ENCODE measurements at regions not wholly inside any gene's neighbourhood (a gene's known extent, or its start where the extent isn't known, plus 50 kb on each side); places are given as distances from the start of the nearest gene placed in this dataset.

- intact Hi-C loops (cut with micrococcal nuclease; ENCODE audit: unreplicated experiment): loop anchor here (1.0 kb wide), 1 partner anchor 206 kb away; no protein-coding TSS in a partner anchor
- no TSS peak for BruUV-seq (replicated peaks)
These were observed 145.1 kb upstream of the FKBP1C start for GRCh38 chr6:63066055-63066704.

GRCh38 chr6:63094947-63095346 lies 116.3 kb upstream of the FKBP1C start:
- Histone ChIP-seq H3K4me3 (ENCODE audit: low read depth, low read length) (no peak overlapping the region), H3K4me1 (no peaks in the 10 kb centered on the region), H3K9me3 (no peaks in the 10 kb centered on the region), H3K36me3 (ENCODE audit: control insufficient read depth, insufficient read depth, low read length) (no peaks in the 10 kb centered on the region), H3K27me3 (replicated peaks; ENCODE audit: control insufficient read depth, insufficient read depth, low read length) (no peaks in the 10 kb centered on the region)
- H3K36me3 Mint-ChIP-seq (ENCODE audit: insufficient read depth, unreplicated experiment): no peaks in the 10 kb centered on the region
- H3K4me3 Mint-ChIP-seq (ENCODE audit: unreplicated experiment): no peak overlapping the region
- intact Hi-C loops (cut with micrococcal nuclease; ENCODE audit: unreplicated experiment): no loop called here
- ChIA-PET CTCF (no interaction called here), POLR2A (no interaction called here)
- BruUV-seq (replicated peaks): no TSS peak
- H3K27ac Mint-ChIP-seq (ENCODE audit: unreplicated experiment): no peak overlapping the region
- no peak for DNase-seq
- no peaks in the 10 kb centered on the region for H3K9me3 Mint-ChIP-seq (ENCODE audit: unreplicated experiment)
- no peak for TF ChIP-seq CTCF (IDR thresholded peaks at IDR 0.05; ENCODE audit: insufficient read depth in 1 of 2, low read depth in 1 of 2, low read length in 1 of 2, severe bottlenecking in 1 of 2, unreplicated experiment in 1 of 2)
- peaks cover 8% of the 10 kb centered on the region for H3K27me3 Mint-ChIP-seq (ENCODE audit: insufficient read depth, unreplicated experiment)
- no peaks in the 10 kb centered on the region for H3K4me1 Mint-ChIP-seq (ENCODE audit: low read depth, unreplicated experiment)

More at GRCh38 chr6:63066055-63066704, 145.1 kb upstream of the FKBP1C start:
- no peak overlapping the region for H3K27ac Mint-ChIP-seq (ENCODE audit: unreplicated experiment)
- no peaks in the 10 kb centered on the region for H3K27me3 Mint-ChIP-seq (ENCODE audit: insufficient read depth, unreplicated experiment)
- Histone ChIP-seq H3K36me3 (ENCODE audit: control insufficient read depth, insufficient read depth, low read length) (no peaks in the 10 kb centered on the region), H3K4me1 (no peaks in the 10 kb centered on the region), H3K9me3 (no peaks in the 10 kb centered on the region), H3K4me3 (ENCODE audit: low read depth, low read length) (no peak overlapping the region), H3K27me3 (replicated peaks; ENCODE audit: control insufficient read depth, insufficient read depth, low read length) (no peaks in the 10 kb centered on the region)
- peak in 1 of 2 experiments; percentile 25 for DNase-seq
- CTCF ChIA-PET: interaction anchor here (1.8 kb wide), 1 partner anchor 206 kb away, joined by 5 read pairs; no protein-coding TSS in a partner anchor
- POLR2A ChIA-PET: no interaction called here
- H3K9me3 Mint-ChIP-seq (ENCODE audit: unreplicated experiment): no peaks in the 10 kb centered on the region
- H3K4me3 Mint-ChIP-seq (ENCODE audit: unreplicated experiment): no peak overlapping the region
- TF ChIP-seq CTCF (IDR thresholded peaks at IDR 0.05; ENCODE audit: insufficient read depth in 1 of 2, low read depth in 1 of 2, low read length in 1 of 2, severe bottlenecking in 1 of 2, unreplicated experiment in 1 of 2): peak in 1 of 2 experiments; percentile 36
- no peaks in the 10 kb centered on the region for H3K4me1 Mint-ChIP-seq (ENCODE audit: low read depth, unreplicated experiment)
- H3K36me3 Mint-ChIP-seq (ENCODE audit: insufficient read depth, unreplicated experiment): no peaks in the 10 kb centered on the region

GRCh38 chr6:63097222-63097621 lies 114.0 kb upstream of the FKBP1C start:
- intact Hi-C loops (cut with micrococcal nuclease; ENCODE audit: unreplicated experiment): no loop called here
- no TSS peak for BruUV-seq (replicated peaks)
- Mint-ChIP-seq H3K36me3 (ENCODE audit: insufficient read depth, unreplicated experiment) (no peaks in the 10 kb centered on the region), H3K27ac (ENCODE audit: unreplicated experiment) (no peak overlapping the region), H3K4me1 (ENCODE audit: low read depth, unreplicated experiment) (no peaks in the 10 kb centered on the region), H3K9me3 (ENCODE audit: unreplicated experiment) (no peaks in the 10 kb centered on the region), H3K4me3 (ENCODE audit: unreplicated experiment) (no peak overlapping the region), H3K27me3 (ENCODE audit: insufficient read depth, unreplicated experiment) (peaks cover 8% of the 10 kb centered on the region)
- no peaks in the 10 kb centered on the region for H3K36me3 ChIP-seq (ENCODE audit: control insufficient read depth, insufficient read depth, low read length)
- TF ChIP-seq CTCF (IDR thresholded peaks at IDR 0.05; ENCODE audit: insufficient read depth in 1 of 2, low read depth in 1 of 2, low read length in 1 of 2, severe bottlenecking in 1 of 2, unreplicated experiment in 1 of 2): no peak
- no peaks in the 10 kb centered on the region for H3K4me1 ChIP-seq
- no peaks in the 10 kb centered on the region for H3K9me3 ChIP-seq
- H3K27me3 ChIP-seq (replicated peaks; ENCODE audit: control insufficient read depth, insufficient read depth, low read length): no peaks in the 10 kb centered on the region
- POLR2A ChIA-PET: no interaction called here
- CTCF ChIA-PET: no interaction called here
- DNase-seq: no peak
- H3K4me3 ChIP-seq (ENCODE audit: low read depth, low read length): no peak overlapping the region
